22Rv1 (cell line): ENCODE measurements at regions not wholly inside any gene's neighbourhood (a gene's known extent, or its start where the extent isn't known, plus 50 kb on each side); places are given as distances from the start of the nearest gene placed in this dataset.

Experiments
- H3K27ac ChIP-seq: fragments of 450-650 bp; 2 replicates; pipeline ENCODE4 v1.5.1; 2017
- ZFX ChIP-seq: fragments of 450-650 bp; IDR thresholded peaks from 2 replicates; pipeline ENCODE4 v1.6.1; 2017; ENCODE audit warnings: antibody characterized with exemption, borderline replicate concordance
- TF ChIP-seq, protein P1 (sequence below): fragments of 450-650 bp; IDR thresholded peaks from 2 replicates; pipeline ENCODE4 v1.5.1; 2017; ENCODE audit warnings: mild to moderate bottlenecking

DNA sequence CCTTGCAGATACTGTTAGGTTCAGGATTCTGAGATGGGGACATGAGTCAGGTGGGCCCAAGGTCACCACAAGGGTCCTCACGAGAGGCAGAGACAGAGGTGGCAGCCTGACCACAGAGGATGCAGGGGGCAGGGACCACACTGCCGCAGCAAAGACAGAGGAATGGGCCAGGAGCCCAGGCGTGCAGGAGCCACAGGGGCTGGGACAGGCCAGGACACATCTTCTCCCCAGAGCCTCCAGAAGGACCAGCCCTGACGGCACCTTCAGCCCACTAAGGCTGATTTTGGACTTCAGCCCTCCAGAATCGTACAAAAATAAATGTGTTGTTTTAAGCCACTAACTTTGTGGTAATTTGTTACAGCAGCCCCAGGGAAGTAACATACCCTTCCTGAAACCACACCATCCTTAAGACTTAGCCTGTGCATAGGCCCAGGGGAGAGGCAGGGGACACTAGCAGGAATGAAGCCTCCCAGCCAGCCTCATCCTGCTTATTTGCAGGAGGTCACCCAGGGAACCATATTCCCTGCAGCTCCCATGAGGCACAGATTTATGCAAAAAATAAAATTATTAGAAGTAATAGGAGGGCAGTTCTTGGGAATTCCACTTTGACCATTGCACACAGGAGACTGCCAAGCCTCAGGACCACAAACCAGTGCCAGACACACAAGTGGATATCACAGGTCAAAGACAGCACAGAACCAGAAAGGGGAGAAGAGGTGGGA, 119.3 kb upstream of the CST7 start:
- no peak overlapping the region for H3K27ac ChIP-seq
- TF ChIP-seq, protein P1, sequence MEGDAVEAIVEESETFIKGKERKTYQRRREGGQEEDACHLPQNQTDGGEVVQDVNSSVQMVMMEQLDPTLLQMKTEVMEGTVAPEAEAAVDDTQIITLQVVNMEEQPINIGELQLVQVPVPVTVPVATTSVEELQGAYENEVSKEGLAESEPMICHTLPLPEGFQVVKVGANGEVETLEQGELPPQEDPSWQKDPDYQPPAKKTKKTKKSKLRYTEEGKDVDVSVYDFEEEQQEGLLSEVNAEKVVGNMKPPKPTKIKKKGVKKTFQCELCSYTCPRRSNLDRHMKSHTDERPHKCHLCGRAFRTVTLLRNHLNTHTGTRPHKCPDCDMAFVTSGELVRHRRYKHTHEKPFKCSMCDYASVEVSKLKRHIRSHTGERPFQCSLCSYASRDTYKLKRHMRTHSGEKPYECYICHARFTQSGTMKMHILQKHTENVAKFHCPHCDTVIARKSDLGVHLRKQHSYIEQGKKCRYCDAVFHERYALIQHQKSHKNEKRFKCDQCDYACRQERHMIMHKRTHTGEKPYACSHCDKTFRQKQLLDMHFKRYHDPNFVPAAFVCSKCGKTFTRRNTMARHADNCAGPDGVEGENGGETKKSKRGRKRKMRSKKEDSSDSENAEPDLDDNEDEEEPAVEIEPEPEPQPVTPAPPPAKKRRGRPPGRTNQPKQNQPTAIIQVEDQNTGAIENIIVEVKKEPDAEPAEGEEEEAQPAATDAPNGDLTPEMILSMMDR: no peak
- no peak for TF ChIP-seq ZFX

DNA sequence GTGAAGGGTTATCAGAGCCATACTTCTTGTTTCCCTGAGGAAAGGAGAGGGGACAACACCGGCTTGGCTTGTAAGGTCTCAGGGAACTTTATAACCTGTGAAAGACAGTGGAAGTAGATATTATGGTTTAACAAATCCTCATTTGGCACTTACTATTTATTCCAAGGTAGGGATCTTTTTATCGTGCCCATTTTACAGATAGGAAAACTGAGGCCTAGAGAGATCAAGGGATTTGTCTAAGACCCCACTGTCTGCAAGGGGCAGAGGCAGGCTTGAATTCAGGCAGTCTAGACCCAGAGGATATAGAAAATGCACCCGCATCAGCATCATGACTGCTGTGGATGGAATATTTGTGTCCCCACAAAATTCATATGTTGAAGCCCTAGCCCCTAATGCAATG, 118.4 kb upstream of the CST7 start:
- no peak overlapping the region for H3K27ac ChIP-seq
- TF ChIP-seq, protein P1: no peak
- TF ChIP-seq ZFX: no peak

DNA sequence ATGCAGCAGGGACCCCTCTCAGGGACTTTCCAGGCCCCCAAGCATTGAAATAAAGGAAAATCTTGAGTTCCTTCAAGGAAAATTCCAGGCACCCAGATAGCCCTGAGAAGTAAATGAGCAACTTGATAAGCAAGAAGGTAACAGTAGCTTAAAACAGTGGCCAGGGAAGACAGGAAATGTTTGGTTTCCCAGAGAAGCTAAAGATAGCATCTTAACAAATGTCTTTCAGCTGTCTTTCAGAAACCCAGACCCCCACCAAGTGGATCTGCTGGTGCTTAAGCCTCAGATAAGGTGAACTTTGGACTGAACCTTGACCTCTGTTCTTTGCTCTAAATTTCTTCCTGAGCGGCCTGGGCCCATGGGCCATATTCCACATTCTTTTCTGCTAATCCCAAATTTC, 117.8 kb upstream of the CST7 start:
- H3K27ac ChIP-seq: no peak overlapping the region
- TF ChIP-seq ZFX: no peak
- TF ChIP-seq, protein P1: no peak

DNA sequence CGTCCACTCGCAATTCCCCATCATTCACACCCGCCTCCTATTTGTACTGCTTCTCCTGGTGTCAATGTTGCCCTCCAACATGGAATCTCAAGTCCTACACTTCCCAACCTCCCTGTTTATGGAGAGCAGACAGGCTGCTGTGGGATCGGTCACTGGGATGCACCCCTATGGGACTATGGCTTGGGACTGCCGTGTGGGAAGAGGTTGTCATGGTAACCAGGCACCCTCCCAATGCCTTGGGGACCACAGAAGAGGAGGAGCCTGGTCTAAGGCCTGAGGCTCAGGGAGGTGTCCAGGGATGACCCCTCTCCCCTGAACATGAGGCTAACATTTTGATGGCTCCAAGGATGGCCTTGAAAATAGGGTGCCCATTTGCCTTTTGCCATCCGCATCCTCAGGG, 116.6 kb upstream of the CST7 start:
- H3K27ac ChIP-seq: no peak overlapping the region
- TF ChIP-seq ZFX: no peak
- TF ChIP-seq, protein P1: no peak

DNA sequence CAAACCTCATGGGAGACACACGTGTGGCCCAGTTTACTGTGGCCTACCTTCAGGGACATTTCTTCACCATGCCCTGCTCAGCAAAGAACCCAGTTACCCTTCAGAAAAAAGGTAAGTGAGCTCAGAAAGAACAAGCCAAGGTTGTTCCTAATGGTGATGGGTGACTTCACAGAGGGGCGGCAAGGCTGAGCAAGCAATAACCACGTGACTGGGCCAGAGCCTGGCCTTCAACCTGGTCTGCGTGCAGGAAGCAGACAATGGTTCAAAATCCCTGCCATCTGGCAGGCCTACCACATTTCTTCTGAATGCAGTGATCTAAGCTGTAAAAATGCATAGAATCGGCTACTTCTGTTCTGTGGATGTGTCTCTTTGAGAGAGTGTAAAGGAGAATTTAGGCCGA, 115.5 kb upstream of the CST7 start:
- H3K27ac ChIP-seq: no peak overlapping the region
- TF ChIP-seq, protein P1: no peak
- TF ChIP-seq ZFX: no peak

DNA sequence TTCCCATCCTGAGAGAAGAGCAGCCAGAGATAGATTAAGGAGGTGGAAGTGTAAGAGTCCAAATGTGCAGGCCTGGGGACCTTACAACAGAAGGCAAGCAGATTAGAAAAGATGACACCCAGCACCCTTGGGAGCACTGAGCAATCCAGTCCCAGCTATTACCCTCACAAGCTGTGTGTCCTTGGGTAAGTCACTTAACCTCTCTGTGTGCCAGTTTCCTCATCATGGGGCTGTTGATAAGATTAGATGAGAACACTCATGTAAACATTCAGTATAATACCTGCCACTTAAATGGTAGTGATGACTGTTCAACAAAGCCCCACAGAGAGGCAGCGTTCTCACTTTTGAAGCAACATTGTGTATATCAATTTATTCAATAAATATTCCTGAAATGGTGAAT, 114.8 kb upstream of the CST7 start:
- H3K27ac ChIP-seq: no peak overlapping the region
- TF ChIP-seq, protein P1: no peak
- no peak for TF ChIP-seq ZFX

DNA sequence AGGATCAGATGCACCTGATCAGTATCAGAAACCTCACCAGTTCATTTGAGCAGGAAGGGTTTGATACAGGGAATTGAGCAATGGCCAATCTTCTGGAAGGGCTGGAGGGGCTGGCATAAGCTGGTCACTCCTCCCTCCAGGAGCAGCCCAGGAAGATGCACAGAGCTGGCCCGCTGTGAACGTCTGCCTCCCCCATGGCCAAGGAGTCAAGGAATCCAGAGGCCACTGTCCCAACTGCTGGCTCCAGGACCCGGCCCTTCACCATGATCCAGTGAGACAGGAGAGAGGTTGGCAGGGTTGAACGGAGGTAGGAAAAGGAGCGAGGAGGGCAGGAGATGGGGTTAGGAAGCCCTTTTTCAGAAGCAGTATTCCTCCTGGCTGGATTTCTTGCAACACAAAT, 113.9 kb upstream of the CST7 start:
- no peak overlapping the region for H3K27ac ChIP-seq
- TF ChIP-seq, protein P1: no peak
